HG03354 (cell line): ENCODE measurements at regions not wholly inside any gene's neighbourhood (a gene's known extent, or its start where the extent isn't known, plus 50 kb on each side); places are given as distances from the start of the nearest gene placed in this dataset.

Source experiments
- ATAC-seq: cut with Tn5 transposase; IDR thresholded peaks from one replicate; pipeline ENCODE4 v1.9.1; 2021; ENCODE audit warnings: mild to moderate bottlenecking; ENCODE audit not compliant: unreplicated experiment, poor library complexity, severe bottlenecking

- ATAC-seq = no peak
Measured at GRCh38 chr1:8267307-8267706, 50.6 kb upstream of the SLC45A1 start.

- ATAC-seq = no peak
Measured at GRCh38 chr1:8266436-8267165, 51.3 kb upstream of the SLC45A1 start.

- no peak for ATAC-seq
Measured at GRCh38 chr1:8263791-8264190, 54.1 kb upstream of the SLC45A1 start.

- ATAC-seq = no peak
Measured at GRCh38 chr1:8261398-8261762, 56.5 kb upstream of the SLC45A1 start.

GRCh38 chr1:8259498-8260290 is 58.2 kb upstream of the SLC45A1 start:
- no peak for ATAC-seq

- no peak for ATAC-seq
Measured at GRCh38 chr1:8257621-8258020, 60.3 kb upstream of the SLC45A1 start.

- no peak for ATAC-seq
Measured at GRCh38 chr1:8256321-8256720, 61.6 kb upstream of the SLC45A1 start.

- ATAC-seq = no peak
Measured at GRCh38 chr1:8255712-8256111, 62.2 kb upstream of the SLC45A1 start.

- no peak for ATAC-seq
Measured at GRCh38 chr1:8252266-8252951, 65.5 kb upstream of the SLC45A1 start.

GRCh38 chr1:8251635-8252034 is 66.3 kb upstream of the SLC45A1 start:
- no peak for ATAC-seq

- ATAC-seq = no peak
Measured at GRCh38 chr1:8249838-8250237, 68.1 kb upstream of the SLC45A1 start.

- no peak for ATAC-seq
Measured at GRCh38 chr1:8247811-8248436, 70.0 kb upstream of the SLC45A1 start.

GRCh38 chr1:8244304-8244703 is 73.6 kb upstream of the SLC45A1 start:
- ATAC-seq = no peak

GRCh38 chr1:8242498-8242897 is 75.4 kb upstream of the SLC45A1 start:
- no peak for ATAC-seq

- no peak for ATAC-seq
Measured at GRCh38 chr1:8241417-8242014, 76.4 kb upstream of the SLC45A1 start.

- no peak for ATAC-seq
Measured at GRCh38 chr1:8239306-8240023, 78.4 kb upstream of the SLC45A1 start.

GRCh38 chr1:8239039-8239305 is 78.9 kb upstream of the SLC45A1 start:
- no peak for ATAC-seq

- ATAC-seq = no peak
Measured at GRCh38 chr1:8238141-8239038, 79.5 kb upstream of the SLC45A1 start.
